HG03280 (cell line): ENCODE measurements at regions not wholly inside any gene's neighbourhood (a gene's known extent, or its start where the extent isn't known, plus 50 kb on each side); places are given as distances from the start of the nearest gene placed in this dataset.
"Not testable (repeated sequence)": the region's sequence is repeated elsewhere in the genome, so short reads cannot be mapped to it uniquely, and the experiment has no call there.

Experiments
- ATAC-seq: cut with Tn5 transposase; IDR thresholded peaks from one replicate; pipeline ENCODE4 v1.9.1; 2021; ENCODE audit warnings: mild to moderate bottlenecking, moderate library complexity; ENCODE audit not compliant: unreplicated experiment

DNA sequence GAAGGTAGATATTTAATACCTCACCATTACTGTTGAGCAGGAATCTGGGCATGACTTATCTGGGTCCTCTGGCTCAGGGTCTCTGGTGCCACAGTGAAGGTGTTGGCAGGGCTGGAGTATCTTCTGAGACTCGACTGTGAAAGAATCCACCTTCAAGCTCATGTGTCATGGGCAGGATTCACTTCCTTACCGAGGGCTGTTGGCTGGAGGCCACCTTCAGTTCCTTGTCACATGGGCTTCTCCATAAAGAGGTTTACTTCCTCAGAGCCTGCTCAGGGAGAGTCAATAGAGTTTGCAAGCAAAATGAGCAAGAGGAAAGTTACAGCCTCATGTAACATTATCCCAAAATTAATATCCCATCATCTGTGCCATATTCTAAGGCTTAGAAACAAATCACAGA, 459.5 kb downstream of the NR2F2 start:
- ATAC-seq: no peak

- no peak for ATAC-seq
Measured at GRCh38 chr15:96792216-96792615, 461.7 kb downstream of the NR2F2 start.

- no peak for ATAC-seq
Measured at GRCh38 chr15:96796841-96797240, 466.3 kb downstream of the NR2F2 start.

DNA sequence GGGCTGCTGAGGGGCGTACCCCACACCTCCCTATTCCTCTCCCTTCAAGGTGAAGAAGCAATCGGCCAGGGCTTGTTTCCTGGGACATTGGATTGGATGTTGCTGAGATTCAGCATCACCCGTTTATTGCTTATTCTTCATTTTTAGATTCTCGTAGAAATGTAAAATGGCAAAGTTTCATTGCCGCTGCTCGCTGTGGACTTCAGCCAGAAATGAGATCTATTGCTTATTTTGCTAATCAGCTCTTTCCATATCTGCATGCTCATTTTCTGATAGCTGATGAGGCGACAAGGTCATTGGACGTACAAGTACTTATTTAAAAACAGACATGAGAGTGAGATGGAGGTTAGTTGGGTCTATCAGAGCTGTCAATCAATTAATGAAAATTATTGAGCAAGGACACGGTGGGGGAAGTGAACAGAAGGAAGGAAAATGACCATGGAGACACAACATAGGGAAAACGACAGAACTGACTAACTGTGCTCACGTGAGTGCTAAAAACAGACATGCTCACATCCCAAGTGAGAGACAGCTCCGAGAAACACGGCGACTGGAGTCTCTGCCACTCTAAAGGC, 471.2 kb downstream of the NR2F2 start:
- no peak for ATAC-seq

- ATAC-seq: no peak
Measured at GRCh38 chr15:96802611-96803255, 472.2 kb downstream of the NR2F2 start.

GRCh38 chr15:96804754-96805153, 474.3 kb downstream of the NR2F2 start:
- ATAC-seq: no peak

- ATAC-seq: no peak
Measured at GRCh38 chr15:96807361-96807760, 476.9 kb downstream of the NR2F2 start.

GRCh38 chr15:96817900-96818299, 487.4 kb downstream of the NR2F2 start:
- no peak for ATAC-seq

DNA sequence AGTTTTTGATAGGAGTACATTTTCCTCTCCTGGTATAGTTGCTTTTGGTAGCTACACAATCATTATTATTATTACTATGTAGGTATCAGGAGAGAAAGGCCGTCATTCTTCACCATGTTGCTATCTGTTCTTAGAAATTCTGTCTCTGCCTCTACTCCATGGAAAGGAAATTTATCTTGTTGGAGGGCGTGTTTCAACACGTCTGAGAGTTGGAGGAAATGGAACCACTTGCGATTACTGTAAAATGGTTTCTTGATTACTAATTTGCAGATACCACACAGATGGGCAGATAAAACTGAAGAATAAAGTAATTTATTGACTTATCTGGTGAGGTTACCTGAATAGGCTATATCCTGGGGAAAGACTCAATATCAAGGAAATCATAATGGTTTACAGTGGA, 488.4 kb downstream of the NR2F2 start:
- ATAC-seq: no peak

- no peak for ATAC-seq
Measured at GRCh38 chr15:96827981-96828380, 497.5 kb downstream of the NR2F2 start.

DNA sequence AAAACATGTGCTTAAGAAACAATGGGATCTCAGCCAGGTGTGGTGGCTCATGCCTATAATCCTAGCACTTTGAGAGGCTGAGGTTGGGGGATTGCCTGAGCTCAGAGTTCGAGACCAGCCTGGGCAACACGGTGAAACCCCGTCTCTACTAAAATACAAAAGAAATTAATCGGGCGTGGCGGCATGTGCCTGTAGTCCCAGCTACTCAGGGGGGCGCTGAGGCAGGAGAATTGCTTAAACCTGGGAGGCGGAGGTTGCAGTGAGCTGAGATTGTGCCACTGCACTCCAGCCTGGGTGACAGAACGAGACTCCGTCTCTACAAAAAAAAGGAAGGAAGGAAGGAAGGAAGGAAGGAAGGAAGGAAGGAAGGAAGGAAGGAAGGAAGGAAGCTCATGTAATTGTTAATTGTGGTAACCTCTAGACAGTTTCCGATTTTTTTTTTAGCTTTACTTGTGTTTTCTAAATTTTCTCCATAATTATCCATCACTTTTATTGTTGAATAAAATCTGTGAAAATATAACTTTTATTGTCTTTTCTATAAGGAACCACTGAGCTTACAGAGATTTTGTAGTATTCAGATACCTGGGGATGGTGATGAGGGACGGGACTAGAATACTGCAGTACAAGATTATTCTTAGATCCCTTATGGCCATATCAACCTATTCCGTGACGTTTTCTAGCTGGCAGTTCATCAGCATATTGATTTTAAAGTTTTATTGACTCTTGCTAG, 506.9 kb downstream of the NR2F2 start:
- no peak for ATAC-seq

GRCh38 chr15:96838081-96838480, 507.6 kb downstream of the NR2F2 start:
- no peak for ATAC-seq

GRCh38 chr15:96849271-96849900, 518.9 kb downstream of the NR2F2 start:
- no peak for ATAC-seq

DNA sequence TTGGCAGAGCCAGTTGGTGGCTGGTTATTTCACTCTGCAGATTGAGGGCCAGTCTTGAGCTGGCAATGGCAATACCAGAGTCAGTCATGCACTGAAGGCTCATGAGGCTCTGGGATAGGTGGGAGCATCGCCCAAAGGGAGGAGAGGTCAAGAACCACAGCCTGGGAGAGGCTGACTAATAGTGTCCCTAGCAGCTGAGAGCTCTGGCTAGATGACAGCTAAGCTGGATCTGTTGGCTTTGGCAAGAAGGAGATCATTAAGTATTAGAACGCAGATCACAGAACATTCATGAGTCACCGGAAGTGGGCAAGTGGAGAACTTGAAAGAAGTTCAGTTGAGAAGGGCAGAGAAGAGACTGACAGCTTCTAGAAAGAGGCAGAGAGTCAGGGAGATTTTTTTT, 521.1 kb downstream of the NR2F2 start:
- ATAC-seq: no peak

GRCh38 chr15:96858694-96859093, 528.2 kb downstream of the NR2F2 start:
- no peak for ATAC-seq

DNA sequence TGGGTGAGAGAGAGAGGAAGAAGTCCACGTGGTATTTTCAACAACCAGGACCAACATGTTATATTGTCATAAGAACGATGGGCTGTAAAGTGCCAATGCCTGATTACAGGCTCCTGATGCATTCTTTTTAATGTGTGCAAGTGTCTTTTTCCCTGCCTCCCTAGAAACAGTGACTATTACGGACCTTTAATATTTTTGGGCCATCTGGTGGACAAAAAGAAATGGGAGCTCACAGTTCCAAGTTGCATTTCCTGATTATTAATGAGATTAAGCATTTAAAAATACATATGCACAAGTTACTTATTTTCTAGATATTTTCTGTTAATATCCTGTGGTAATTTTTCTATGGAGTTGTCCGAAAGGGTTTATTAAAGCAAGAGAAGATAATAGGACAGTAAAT, 530.2 kb downstream of the NR2F2 start:
- no peak for ATAC-seq

- no peak for ATAC-seq
Measured at GRCh38 chr15:96867992-96868391, 537.5 kb downstream of the NR2F2 start.

GRCh38 chr15:96869122-96869521, 538.6 kb downstream of the NR2F2 start:
- ATAC-seq: no peak

DNA sequence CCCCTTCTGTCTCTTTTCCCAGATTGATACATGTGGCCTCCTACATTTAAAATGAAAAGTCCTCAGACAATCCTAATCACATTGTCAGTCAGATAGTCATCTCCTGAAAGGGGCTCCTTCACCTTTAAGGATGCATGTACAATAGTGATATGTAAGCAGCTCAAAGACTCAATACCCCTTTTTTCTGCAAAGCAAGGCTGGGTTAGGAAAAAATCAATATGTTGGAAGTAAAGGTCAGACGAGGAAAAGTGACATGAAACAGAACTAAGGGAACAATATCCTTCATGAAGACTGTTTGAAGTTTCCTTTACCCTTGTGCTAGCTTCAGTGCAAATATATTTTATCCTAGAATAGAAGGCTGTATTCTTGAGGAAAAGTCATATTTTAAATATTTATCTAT, 539.3 kb downstream of the NR2F2 start:
- ATAC-seq: no peak

DNA sequence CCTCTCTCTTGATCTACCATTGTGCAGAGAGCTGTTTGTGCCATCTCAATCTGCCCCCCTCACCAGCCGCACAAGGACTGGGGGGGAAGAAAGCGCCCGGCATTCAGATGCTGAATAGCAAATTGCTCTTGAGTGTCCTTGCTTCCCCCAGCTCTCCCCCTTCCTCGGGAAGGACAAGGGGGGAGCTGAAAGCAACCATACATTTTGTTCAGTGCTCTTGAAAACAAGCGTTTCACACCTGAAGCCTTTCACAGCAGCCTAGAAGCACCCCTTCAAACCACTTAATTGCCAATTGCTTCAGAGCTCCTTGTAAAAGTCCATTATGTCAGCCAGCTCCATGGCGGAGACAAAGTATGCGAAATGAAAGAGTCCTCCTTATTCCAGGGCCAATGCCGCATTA, 540.1 kb downstream of the NR2F2 start:
- no peak for ATAC-seq

DNA sequence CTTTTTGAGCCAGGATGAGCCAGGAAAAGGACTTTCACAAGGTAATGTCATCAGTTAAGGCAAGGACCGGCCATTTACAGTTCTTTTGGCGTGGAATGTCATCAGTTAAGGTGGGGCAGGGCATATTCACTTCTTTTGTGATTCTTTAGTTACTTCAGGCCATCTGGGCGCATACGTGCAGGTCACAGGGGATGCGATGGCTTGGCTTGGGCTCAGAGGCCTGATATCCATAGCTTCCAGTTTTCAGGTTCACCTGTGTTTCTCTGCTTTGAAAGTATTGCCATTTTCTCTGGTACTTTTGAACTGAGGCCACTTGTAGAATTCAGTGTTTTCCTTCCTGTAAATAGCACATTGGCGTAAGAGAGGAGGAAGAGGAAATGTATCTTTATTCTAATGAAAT, 546.9 kb downstream of the NR2F2 start:
- ATAC-seq: not testable (repeated sequence)

DNA sequence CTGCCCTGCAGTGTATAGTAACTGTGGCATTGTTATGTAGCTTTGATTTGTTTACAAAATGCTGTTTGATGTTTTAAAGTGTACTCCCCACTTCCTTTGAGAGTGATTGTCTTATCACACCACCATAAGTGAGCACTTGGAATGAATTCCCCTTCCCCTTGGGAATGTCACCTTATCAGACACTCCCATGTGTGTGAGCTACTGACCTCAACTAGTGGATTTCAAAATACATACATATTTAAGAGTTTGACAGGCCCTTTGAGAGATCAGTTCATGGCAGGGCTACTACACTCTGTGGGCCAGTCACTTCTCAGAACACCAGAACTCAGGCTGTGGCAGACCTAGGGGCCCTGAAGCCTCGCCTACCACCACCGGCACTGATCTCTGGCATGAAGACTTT, 547.6 kb downstream of the NR2F2 start:
- ATAC-seq: no peak
